Lower lobe of right lung (tissue), 2 donors: ENCODE measurements at regions not wholly inside any gene's neighbourhood (a gene's known extent, or its start where the extent isn't known, plus 50 kb on each side); places are given as distances from the start of the nearest gene placed in this dataset.
"Not testable (repeated sequence)": the region's sequence is repeated elsewhere in the genome, so short reads cannot be mapped to it uniquely, and the experiment has no call there.

Source experiments
- ATAC-seq, 2 donors: fragments of 200-7000 bp; cut with Tn5 transposase; one replicate each; pipeline ENCODE4 v1.9.1; 2020 to 2022; ENCODE audit warnings: mild to moderate bottlenecking in 2 of 2, moderate library complexity in 2 of 2
- DNase-seq: peaks from one replicate; pipeline ENCODE4 v3.0.0-alpha.2; 2020
- H3K27ac ChIP-seq: fragments of 200-600 bp; one replicate; pipeline ENCODE4 v1.8.0; 2022
- H3K27me3 ChIP-seq: fragments of 200-600 bp; one replicate; pipeline ENCODE4 v1.8.0; 2022; ENCODE audit warnings: low read depth
- H3K36me3 ChIP-seq: fragments of 200-600 bp; one replicate; pipeline ENCODE4 v1.8.0; 2022; ENCODE audit warnings: mild to moderate bottlenecking
- H3K4me1 ChIP-seq: fragments of 200-600 bp; one replicate; pipeline ENCODE4 v1.8.0; 2022
- H3K4me3 ChIP-seq: fragments of 200-600 bp; one replicate; pipeline ENCODE4 v1.8.0; 2022; ENCODE audit warnings: mild to moderate bottlenecking
- H3K9me3 ChIP-seq: fragments of 200-600 bp; one replicate; pipeline ENCODE4 v1.8.0; 2022
- intact Hi-C: fragments of 100-400 bp; cut with DNase I; formaldehyde crosslinking; loops from one replicate; pipeline ENCODE4 v1.11.0; 2022
- donor health status: DM: no; HTN: yes; CAD: no; lungs with severe emphysema.

DNA sequence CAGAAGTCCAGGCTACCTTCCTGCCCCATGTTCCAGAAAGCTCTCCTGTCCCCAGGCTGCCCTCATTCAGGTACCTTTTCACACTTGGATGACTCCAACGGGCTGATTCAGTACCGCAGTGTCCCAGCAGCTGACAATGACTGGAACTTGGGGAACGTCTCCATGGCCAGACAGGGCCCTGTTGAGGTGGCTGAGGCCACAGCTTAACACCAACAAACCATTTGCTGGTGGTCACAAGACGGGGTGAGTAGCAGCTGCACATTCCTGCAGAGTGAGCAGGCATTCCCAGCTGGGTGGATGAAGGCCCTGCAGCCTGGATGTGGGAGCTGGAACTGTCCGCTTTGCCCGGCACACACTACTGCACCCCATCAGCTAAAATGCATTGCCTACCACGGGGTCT, 4481.3 kb upstream of the TPTE start:
- H3K36me3 ChIP-seq, intact Hi-C loops, H3K9me3 ChIP-seq, DNase-seq, H3K4me1 ChIP-seq, H3K27ac ChIP-seq, H3K4me3 ChIP-seq, ATAC-seq, H3K27me3 ChIP-seq: not testable (repeated sequence)

DNA sequence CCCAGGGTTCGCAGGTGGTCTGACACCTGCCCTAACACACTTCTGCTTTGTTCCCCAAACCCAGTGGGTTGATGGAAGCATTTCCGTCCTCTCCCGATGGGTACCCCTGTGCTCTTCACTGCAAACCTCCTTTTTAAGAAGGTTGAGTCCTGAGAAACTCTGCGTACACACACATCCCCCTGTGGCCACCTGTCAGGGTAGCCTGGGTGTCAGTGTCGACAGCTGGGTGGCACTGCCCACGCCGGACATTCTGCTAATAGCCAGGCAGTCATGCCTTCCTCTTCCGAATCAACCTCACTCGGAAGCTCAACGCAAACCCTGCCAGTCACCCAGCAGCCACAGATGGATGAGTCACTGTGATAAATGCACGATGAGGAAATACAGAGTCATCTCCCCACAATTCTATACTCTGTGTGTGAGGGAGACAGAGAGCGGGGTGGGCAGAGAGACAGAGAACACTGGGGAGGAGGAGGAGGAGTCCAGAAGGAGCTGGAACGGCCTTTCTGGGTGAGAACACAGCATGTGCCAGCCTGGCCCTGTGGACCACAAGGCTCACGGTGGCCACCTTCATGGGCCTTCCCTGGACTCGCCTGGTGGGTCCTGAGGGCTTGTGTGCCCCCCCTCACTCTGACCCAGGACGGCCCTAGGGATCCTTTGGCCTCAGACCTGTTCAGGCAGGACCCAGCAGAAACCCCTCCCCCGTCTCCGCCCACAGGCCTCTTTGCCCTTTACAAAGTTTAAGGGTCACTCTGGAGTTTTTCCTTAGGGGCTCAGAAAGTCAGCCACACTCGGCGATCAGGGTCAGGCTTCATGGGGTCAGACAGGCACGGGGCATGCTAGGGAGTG, 4477.7 kb upstream of the TPTE start:
- H3K36me3 ChIP-seq, intact Hi-C loops, H3K27me3 ChIP-seq, H3K4me1 ChIP-seq, H3K9me3 ChIP-seq, H3K4me3 ChIP-seq, H3K27ac ChIP-seq: not testable (repeated sequence)
- ATAC-seq, result peak; percentile 79 to 88
- DNase-seq, result peak; percentile 39

DNA sequence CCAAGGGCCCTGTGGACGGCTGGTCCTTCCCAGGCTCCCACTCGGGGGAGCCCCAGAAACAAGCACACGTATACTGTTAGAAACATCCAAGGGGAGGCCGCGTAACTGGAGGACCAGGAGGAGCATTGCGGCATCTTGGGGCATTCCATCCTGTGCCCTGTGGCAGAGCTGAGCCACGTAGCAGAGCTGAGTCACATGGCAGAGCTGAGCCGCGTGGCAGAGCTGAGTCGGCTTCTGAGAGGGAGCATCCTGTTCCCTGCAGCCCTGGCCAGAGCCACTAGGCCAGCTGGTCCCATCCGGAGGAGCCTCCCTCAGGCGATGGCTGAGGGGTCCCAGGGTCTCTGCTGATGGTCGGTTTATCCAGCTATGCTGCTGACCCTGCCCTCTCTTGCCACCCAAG, 4476.7 kb upstream of the TPTE start:
- H3K27ac ChIP-seq, DNase-seq, ATAC-seq, H3K36me3 ChIP-seq, H3K4me1 ChIP-seq, H3K27me3 ChIP-seq, H3K4me3 ChIP-seq, intact Hi-C loops, H3K9me3 ChIP-seq: not testable (repeated sequence)

DNA sequence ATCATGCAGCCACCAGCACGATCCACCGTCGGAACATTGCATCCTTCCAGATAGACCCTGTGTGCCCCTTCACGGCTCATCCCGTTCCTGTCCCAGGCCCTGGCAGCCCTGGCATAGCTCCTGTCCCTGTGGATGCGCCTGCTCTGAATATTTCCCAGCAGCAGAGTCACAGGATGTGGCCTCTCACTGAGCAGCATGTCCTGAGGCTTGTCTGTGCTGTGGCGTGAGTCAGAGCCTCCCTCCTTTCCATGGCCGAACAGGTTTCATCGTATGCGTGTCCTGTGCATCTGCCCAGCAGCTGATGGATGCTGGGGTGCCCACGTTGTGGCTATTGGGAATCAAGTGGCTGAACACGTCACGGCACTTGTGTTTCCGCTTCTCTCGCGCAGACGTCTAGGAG, 4471.5 kb upstream of the TPTE start:
- intact Hi-C loops, H3K27me3 ChIP-seq, H3K27ac ChIP-seq, ATAC-seq, DNase-seq, H3K4me3 ChIP-seq, H3K4me1 ChIP-seq, H3K9me3 ChIP-seq, H3K36me3 ChIP-seq: not testable (repeated sequence)

DNA sequence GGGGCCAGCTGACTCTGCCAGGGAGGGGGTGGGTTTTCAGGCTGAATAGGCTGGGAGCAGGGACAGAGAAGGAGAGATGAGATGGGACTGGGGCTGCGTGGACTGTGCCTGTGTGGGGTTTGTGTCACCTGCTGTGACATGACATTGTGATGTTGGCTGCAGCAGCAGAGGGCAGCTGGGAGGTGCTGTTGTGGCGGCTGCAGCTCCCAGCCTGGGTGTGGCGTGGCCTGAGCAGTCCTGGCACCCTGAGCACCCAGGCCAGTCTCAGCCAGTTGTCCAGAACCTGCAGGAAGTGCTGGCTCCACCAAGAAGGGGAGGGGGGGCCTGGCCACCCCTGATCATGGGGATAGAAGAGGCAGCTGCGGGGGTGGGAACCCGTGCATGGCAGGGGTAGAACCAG, 4469.3 kb upstream of the TPTE start:
- H3K27me3 ChIP-seq, DNase-seq, H3K4me1 ChIP-seq, H3K36me3 ChIP-seq, H3K9me3 ChIP-seq, H3K27ac ChIP-seq, intact Hi-C loops, H3K4me3 ChIP-seq: not testable (repeated sequence)
- peak; percentile 29 to 61 for ATAC-seq

DNA sequence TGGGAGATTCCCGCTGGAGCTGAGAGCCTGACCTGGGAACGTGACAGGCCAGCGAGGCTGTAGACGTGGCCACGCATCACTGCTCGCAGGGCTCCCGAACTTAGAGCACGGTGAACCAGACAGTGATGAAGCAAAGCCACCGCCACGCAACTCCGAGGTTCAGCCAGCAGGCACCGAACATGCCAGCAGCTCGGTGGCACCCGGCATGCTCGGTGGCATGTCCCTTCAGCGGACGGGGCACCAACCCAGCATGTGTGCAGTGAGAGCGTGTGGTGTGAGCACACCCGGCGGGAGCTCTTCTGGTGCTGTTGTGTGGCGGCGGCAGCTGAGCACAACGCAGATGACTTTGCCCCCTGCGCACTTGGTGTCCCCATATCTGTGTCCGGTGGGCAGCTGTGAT, 4468.2 kb upstream of the TPTE start:
- intact Hi-C loops, DNase-seq, ATAC-seq, H3K4me3 ChIP-seq, H3K9me3 ChIP-seq, H3K27ac ChIP-seq, H3K4me1 ChIP-seq, H3K36me3 ChIP-seq, H3K27me3 ChIP-seq: not testable (repeated sequence)

DNA sequence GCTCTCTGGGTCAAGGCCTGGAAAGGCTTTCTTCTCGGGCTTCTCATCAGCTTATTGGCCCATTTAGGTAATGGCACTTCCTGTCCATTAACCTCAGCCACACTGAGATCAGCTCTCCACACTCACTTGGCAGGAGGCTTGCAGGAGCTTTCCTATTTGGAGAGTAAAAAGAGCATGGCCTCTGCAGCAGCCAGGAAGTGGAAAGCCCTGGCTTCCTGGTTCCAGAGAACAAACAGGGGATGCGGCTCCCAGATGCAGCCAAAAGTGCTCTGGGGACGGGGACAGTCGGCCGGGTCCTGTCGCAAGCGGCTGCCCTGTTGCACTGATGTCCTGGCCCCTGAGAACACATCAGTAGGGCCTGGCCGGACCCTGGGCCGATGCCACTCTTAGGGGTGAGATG, 4462.4 kb upstream of the TPTE start:
- intact Hi-C loops, DNase-seq, H3K27ac ChIP-seq, ATAC-seq, H3K4me1 ChIP-seq, H3K9me3 ChIP-seq, H3K36me3 ChIP-seq, H3K4me3 ChIP-seq, H3K27me3 ChIP-seq: not testable (repeated sequence)

DNA sequence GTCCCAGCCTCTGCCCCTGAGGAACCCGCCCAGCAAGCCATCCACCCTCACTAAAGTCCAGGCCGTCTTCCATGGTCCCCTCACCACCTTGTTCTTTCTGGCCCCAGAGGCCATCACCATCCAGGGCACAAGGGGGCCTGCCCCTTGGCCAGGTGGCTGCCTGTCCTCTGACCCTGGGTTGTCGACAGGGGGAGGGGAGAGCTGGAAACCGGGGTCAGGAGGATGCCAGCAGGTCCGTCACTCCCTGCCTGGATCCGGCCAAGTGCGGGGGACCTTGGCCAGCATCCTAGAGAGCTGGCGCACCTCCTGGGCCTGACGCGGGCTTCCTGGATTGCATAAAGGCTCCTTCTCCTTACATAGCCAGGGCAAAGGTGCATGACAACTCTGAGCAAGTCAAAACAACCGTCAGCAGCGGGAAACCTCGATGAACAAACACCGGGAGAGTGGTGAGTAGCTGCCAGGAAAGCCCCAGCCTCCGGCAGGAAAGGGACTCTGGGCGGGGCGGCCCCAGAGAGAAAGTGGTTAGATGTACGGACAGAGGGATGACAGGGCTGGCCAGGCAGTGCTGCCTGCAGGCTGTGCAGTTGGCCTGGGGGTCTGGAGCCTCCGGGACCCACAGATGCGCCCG, 4461.2 kb upstream of the TPTE start:
- H3K4me1 ChIP-seq, H3K27ac ChIP-seq, H3K27me3 ChIP-seq, intact Hi-C loops, DNase-seq, H3K9me3 ChIP-seq, H3K4me3 ChIP-seq, H3K36me3 ChIP-seq: not testable (repeated sequence)
- ATAC-seq, result peak; percentile 90 to 93

DNA sequence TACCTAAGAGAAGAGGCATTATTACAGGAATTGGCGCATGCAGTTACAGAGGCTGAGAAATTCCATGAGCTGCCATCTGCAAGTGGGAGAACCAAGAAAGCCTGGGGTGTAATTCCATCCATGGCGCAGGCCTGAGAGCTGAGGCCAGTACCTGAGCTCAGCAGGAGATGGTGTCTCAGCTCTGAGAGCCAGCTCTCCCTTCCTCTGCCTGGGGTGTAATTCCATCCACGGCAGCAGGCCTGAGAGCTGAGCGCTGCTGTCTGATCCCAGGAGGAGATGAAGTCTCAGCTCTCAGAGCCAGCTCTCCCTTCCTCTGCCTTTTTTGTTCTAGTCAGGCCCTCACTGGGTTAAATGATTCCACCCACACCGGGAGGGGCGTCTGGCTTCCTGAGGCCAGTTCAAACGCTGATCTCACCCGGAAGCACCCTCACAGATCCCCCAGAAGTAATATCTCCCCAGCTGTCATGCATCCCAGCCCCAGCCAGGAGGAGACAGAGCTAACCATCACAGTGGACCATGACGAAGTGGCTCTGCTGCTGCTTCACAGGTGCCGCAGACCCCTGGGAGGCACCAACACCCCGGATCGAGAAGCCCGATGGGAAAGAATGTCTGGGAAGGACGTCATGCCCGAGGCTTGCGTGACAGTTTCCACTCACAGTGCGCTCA, 4454.9 kb upstream of the TPTE start:
- H3K36me3 ChIP-seq, intact Hi-C loops, ATAC-seq, H3K4me1 ChIP-seq, H3K27ac ChIP-seq, DNase-seq, H3K27me3 ChIP-seq, H3K4me3 ChIP-seq, H3K9me3 ChIP-seq: not testable (repeated sequence)

DNA sequence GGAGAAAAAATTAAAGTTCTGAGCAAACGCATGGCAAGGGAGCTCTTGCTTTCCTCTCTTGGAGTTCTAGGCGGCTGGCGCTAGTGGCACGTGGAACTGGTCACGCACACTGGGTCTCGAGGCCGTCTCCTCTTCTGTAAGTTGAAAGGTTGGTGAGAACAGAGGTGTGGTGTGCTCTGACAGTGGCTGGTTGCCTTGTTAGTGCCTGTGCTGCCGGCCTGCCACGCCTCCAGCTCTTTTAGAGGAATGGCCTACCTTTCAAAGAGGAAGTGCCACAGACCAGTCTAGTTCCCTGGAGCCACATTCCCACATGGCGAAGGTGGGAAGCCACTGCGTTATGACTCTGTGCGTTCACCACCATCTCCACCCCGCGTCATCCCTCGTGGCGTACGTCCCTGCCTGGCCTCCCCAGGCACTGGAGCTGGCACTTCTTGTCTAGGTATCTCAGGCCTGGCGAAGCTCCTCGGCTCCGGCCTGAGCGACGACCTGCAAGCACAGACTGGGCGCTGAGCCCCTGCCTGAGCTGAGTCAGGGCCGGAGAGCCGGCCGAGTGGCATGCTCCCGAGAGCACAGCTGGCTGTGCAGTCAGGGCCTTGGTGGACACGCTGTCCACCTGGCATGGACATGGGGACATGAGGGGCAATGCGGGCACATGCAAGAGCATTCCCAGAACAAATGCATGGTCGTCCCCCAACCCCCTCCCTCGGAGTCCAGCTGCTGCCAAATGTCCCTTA, 4453.1 kb upstream of the TPTE start:
- DNase-seq, ATAC-seq, H3K27me3 ChIP-seq: not testable (repeated sequence)

DNA sequence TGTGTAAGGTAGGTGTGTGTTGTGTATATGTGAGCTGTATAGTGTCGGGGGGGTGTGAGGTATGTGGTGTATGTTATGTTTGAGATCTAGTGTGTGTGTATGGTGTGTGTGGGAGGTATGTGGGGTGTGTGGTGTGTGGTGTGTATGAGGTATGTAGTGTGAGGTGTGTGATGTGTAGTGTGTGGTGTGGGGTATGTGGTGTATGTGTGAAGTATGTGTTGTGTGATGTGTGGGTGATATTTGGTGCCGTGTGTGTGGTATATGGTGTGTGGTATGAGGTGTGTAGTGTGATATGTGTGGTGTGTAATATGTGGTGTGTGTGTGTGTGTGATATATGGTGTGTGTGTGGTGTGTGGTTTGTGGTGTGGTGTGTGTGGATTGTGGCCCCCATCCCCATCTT, 4451.2 kb upstream of the TPTE start:
- H3K36me3 ChIP-seq, H3K9me3 ChIP-seq, H3K4me1 ChIP-seq, H3K4me3 ChIP-seq, H3K27ac ChIP-seq, intact Hi-C loops, DNase-seq, ATAC-seq, H3K27me3 ChIP-seq: not testable (repeated sequence)

More for the DNA sequence above, 4453.1 kb upstream of the TPTE start:
- intact Hi-C loops, H3K9me3 ChIP-seq, H3K36me3 ChIP-seq, H3K27ac ChIP-seq, H3K4me1 ChIP-seq, H3K4me3 ChIP-seq: not testable (repeated sequence)

DNA sequence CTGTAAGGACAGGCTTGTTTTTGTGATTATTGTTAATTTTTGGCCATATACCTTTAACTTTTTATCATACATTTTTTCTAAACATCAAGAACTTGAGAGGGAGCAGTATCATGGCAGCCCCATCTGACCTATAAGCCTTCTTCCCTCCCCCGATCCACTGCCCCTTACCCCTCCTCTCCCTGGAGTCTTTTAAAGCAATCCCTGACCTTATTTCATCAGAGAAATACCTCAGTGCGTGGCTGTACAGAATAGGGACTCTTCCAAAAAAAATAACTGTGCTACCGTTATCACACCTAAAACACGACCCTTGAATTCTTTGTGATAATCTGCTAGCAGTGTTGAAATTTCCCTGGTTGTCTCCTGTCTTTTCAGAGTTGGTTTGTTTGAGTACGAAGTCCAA, 4448.7 kb upstream of the TPTE start:
- intact Hi-C loops, DNase-seq, ATAC-seq, H3K27me3 ChIP-seq, H3K4me1 ChIP-seq, H3K36me3 ChIP-seq, H3K27ac ChIP-seq, H3K9me3 ChIP-seq, H3K4me3 ChIP-seq: not testable (repeated sequence)

DNA sequence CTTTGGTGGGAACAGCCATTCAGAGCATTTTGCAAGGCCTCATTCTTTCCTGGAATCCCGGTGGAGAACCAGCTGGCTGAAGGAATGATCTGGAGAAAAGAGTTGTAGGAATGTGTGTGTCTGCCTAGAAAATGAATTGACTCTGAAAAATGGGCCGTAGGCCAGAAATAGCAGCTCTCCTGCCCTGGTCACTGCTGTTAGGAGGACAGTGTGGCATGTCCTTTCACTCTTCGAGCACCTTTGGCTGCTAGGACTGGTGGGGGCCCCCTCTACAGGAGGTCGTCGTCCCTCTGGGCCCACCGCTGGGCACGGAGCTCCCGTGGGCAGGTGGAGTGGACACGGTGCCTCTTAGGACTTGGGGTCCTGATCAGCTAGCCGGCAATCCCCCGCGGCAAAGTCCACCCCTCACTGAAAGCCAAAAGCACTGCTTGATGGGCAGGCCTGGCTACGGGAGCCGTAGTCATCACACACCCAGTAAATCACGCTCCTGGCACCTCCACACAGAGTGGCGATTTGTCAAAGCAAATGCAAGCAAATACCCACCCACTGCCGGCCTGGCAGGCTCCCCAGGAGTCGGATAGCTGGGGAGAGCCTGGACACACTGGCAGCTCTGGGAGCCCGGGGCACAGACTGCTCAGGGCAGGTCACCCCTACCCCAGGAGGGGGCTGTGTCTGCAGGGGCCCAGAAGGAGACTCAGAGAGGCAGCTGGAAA, 4447.2 kb upstream of the TPTE start:
- H3K27ac ChIP-seq, intact Hi-C loops, H3K4me1 ChIP-seq, DNase-seq, H3K27me3 ChIP-seq, H3K4me3 ChIP-seq, H3K9me3 ChIP-seq, H3K36me3 ChIP-seq: not testable (repeated sequence)
- ATAC-seq, result peak; percentile 22 to 71
